H1 (cell line): ENCODE measurements at regions not wholly inside any gene's neighbourhood (a gene's known extent, or its start where the extent isn't known, plus 50 kb on each side); places are given as distances from the start of the nearest gene placed in this dataset.

Experiments
- CTCF ChIA-PET: fragments of 300-600 bp; sonication (Branson Sonifier 250); formaldehyde crosslinking; loops from one replicate; lab custom pipeline; 2021; ENCODE audit not compliant: partially characterized antibody; lab: Charles Lee
- POLR2A ChIA-PET: fragments of 300-600 bp; sonication (Branson Sonifier 250); formaldehyde crosslinking; loops from one replicate; lab custom pipeline; 2021; ENCODE audit warnings: inconsistent platforms; ENCODE audit not compliant: partially characterized antibody; lab: Charles Lee
- DNase-seq, 2 experiments: peaks; one replicate each; pipeline versions ENCODE4 v3.0.0 to v3.0.0-alpha.2; 2010 to 2022; ENCODE audit warnings: low spot score in 2 of 2, low read depth in 1 of 2, mixed read lengths in 1 of 2
- FAIRE-seq: peaks from 2 replicates; lab custom pipeline; 2011; peaks lifted over from hg19 to GRCh38; lab: Jason Lieb, UNC
- H2AFZ ChIP-seq: 2 replicates; pipeline ENCODE4 v1.8.1; 2012; ENCODE audit warnings: low read length, inconsistent platforms
- H2AK5ac ChIP-seq: 2 replicates; pipeline ENCODE4 v1.6.1; 2013; ENCODE audit warnings: low read depth, low read length
- H2BK120ac ChIP-seq: replicated peaks from 2 replicates; pipeline ENCODE3; 2013; ENCODE audit warnings: low read depth, low read length, inconsistent platforms
- H2BK12ac ChIP-seq: 2 replicates; pipeline ENCODE4 v1.6.1; 2013; ENCODE audit warnings: low read depth, low read length
- H2BK15ac ChIP-seq: 2 replicates; pipeline ENCODE4 v1.6.1; 2013; ENCODE audit warnings: low read length
- H2BK20ac ChIP-seq: 2 replicates; pipeline ENCODE4 v1.6.1; 2013; ENCODE audit warnings: low read length
- H2BK5ac ChIP-seq: 2 replicates; pipeline ENCODE4 v1.6.1; 2013; ENCODE audit warnings: low read depth, low read length
- H3K14ac ChIP-seq: 2 replicates; pipeline ENCODE4 v1.6.1; 2013; ENCODE audit warnings: inconsistent platforms; ENCODE audit not compliant: insufficient read length
- H3K18ac ChIP-seq: 2 replicates; pipeline ENCODE4 v1.6.1; 2013; ENCODE audit warnings: low read length; ENCODE audit errors: extremely low read depth
- H3K23ac ChIP-seq: 2 replicates; pipeline ENCODE4 v1.6.1; 2013; ENCODE audit warnings: inconsistent platforms; ENCODE audit not compliant: insufficient read length
- H3K23me2 ChIP-seq: 2 replicates; pipeline ENCODE4 v1.6.1; 2013; ENCODE audit warnings: low read depth, low read length
- H3K27ac ChIP-seq: 2 replicates; pipeline ENCODE4 v1.6.1; 2011; ENCODE audit warnings: low read depth, low read length, inconsistent platforms
- H3K27me3 ChIP-seq, 4 experiments: replicated peaks in 1 of 4; 1 replicate in 1 of 4; 2 replicates in 3 of 4; pipeline versions ENCODE4 v1.6.1 to v1.8.1; 2011 to 2013; ENCODE audit warnings: low read length in 3 of 4, mild to moderate bottlenecking in 3 of 4, inconsistent platforms in 2 of 4, mixed read lengths in 2 of 4, moderate library complexity in 1 of 4; ENCODE audit not compliant: control insufficient read depth in 3 of 4, insufficient read depth in 3 of 4; ENCODE audit errors: extremely low read depth in 1 of 4
- H3K36me3 ChIP-seq, 4 experiments: 2 replicates each; pipeline versions ENCODE4 v1.6.1 to v1.8.1; 2011 to 2013; ENCODE audit warnings: mild to moderate bottlenecking in 4 of 4, low read length in 3 of 4, moderate library complexity in 2 of 4, control low read depth in 1 of 4, inconsistent platforms in 1 of 4; ENCODE audit not compliant: insufficient read depth in 4 of 4, control insufficient read depth in 2 of 4
- H3K4ac ChIP-seq: replicated peaks from 2 replicates; pipeline ENCODE3; 2013; ENCODE audit warnings: low read length, low read depth, mixed read lengths, inconsistent platforms; ENCODE audit not compliant: insufficient read length
- H3K4me1 ChIP-seq, 4 experiments: replicated peaks in 1 of 4; 1 replicate in 1 of 4; 2 replicates in 3 of 4; pipeline versions ENCODE4 v1.6.1 to v1.8.1; 2011 to 2013; ENCODE audit warnings: low read length in 3 of 4, inconsistent platforms in 2 of 4, mixed read lengths in 1 of 4; ENCODE audit not compliant: insufficient read depth in 4 of 4, control insufficient read depth in 3 of 4
- H3K4me2 ChIP-seq, 2 experiments: 2 replicates each; pipeline versions ENCODE4 v1.6.1 to v1.8.1; 2011 to 2013; ENCODE audit warnings: low read depth in 2 of 2, low read length in 2 of 2, control low read depth in 1 of 2, inconsistent platforms in 1 of 2, mild to moderate bottlenecking in 1 of 2; ENCODE audit not compliant: insufficient read depth in 1 of 2
- H3K4me3 ChIP-seq, 4 experiments: fragments of 200-600, 300-600 bp in 1 of 4; sonication (generic), shearing (Covaris generic), sonication (Bioruptor Twin) in 1 of 4; 2 replicates each; pipeline versions ENCODE4 v1.5.1 to v1.8.1; 2011 to 2016; ENCODE audit warnings: low read length in 4 of 4, low read depth in 3 of 4, control low read depth in 2 of 4, inconsistent platforms in 2 of 4, mild to moderate bottlenecking in 2 of 4, mixed read lengths in 1 of 4, moderate library complexity in 1 of 4; ENCODE audit not compliant: insufficient read depth in 2 of 4; ENCODE audit errors: extremely low read depth in 1 of 4
- H3K56ac ChIP-seq: replicated peaks from 2 replicates; pipeline ENCODE3; 2013; ENCODE audit warnings: low read depth, mild to moderate bottlenecking, mixed read lengths, low read length, inconsistent platforms; ENCODE audit not compliant: insufficient read length
- H3K79me1 ChIP-seq: 2 replicates; pipeline ENCODE4 v1.6.1; 2013; ENCODE audit warnings: low read depth, low read length, control low read depth
- H3K79me2 ChIP-seq, 2 experiments: 2 replicates each; pipeline versions ENCODE4 v1.6.1 to v1.8.1; 2012 to 2013; ENCODE audit warnings: low read length in 2 of 2, mild to moderate bottlenecking in 2 of 2, inconsistent platforms in 1 of 2; ENCODE audit not compliant: insufficient read depth in 2 of 2, control insufficient read depth in 1 of 2
- H3K9ac ChIP-seq, 4 experiments: replicated peaks in 1 of 4; 1 replicate in 1 of 4; 2 replicates in 3 of 4; pipeline versions ENCODE4 v1.6.1 to v1.8.1; 2011 to 2013; ENCODE audit warnings: low read depth in 3 of 4, low read length in 3 of 4, control low read depth in 2 of 4, mild to moderate bottlenecking in 2 of 4, moderate library complexity in 2 of 4, inconsistent platforms in 1 of 4; ENCODE audit errors: extremely low read depth in 1 of 4
- H3K9me3 ChIP-seq, 2 experiments: 2 replicates each; pipeline versions ENCODE4 v1.6.1 to v1.8.1; 2012 to 2013; ENCODE audit warnings: mild to moderate bottlenecking in 2 of 2, moderate library complexity in 2 of 2, control low read depth in 1 of 2, inconsistent platforms in 1 of 2, low read depth in 1 of 2, low read length in 1 of 2, mixed read lengths in 1 of 2; ENCODE audit not compliant: insufficient read depth in 2 of 2
- H4K20me1 ChIP-seq, 2 experiments: replicated peaks in 1 of 2; 2 replicates each; pipeline versions ENCODE3 to v1.8.1; 2011 to 2013; ENCODE audit warnings: inconsistent platforms in 2 of 2, low read length in 2 of 2, mild to moderate bottlenecking in 1 of 2; ENCODE audit not compliant: insufficient read depth in 2 of 2, control insufficient read depth in 1 of 2
- H4K5ac ChIP-seq: 2 replicates; pipeline ENCODE4 v1.6.1; 2013; ENCODE audit warnings: low read length, low read depth, mixed read lengths, inconsistent platforms; ENCODE audit not compliant: insufficient read length
- H4K8ac ChIP-seq: 2 replicates; pipeline ENCODE4 v1.8.0; 2013; ENCODE audit warnings: mild to moderate bottlenecking, moderate library complexity, low read length, inconsistent platforms; ENCODE audit not compliant: insufficient read depth; ENCODE audit errors: extremely low read depth
- H4K91ac ChIP-seq: replicated peaks from 2 replicates; pipeline ENCODE3; 2013; ENCODE audit warnings: low read length, mixed read lengths, inconsistent platforms; ENCODE audit not compliant: insufficient read length
- HDAC6 ChIP-seq: IDR thresholded peaks from one replicate; pipeline ENCODE4 v1.7.1; 2012; ENCODE audit warnings: low read depth, mild to moderate bottlenecking, inconsistent platforms, low read length, moderate library complexity
- JUN ChIP-seq: IDR thresholded peaks from 2 replicates; pipeline ENCODE4 v1.6.1; 2011; ENCODE audit warnings: low read depth, mild to moderate bottlenecking, improper control_type of control experiment, low read length
- POLR2AphosphoS5 ChIP-seq: IDR thresholded peaks from 2 replicates; pipeline ENCODE4 v1.6.1; 2011; ENCODE audit warnings: low read depth, low read length
- WGBS, 2 experiments: shearing (Covaris generic) in 1 of 2; methylation state at CpG; one replicate each; pipeline versions ENCODE4 v1.1.6 to v1.1.7; 2013 to 2015; ENCODE audit warnings: low lambda C conversion rate in 2 of 2, mixed read lengths in 2 of 2, inconsistent platforms in 1 of 2, low coverage in 1 of 2, missing lambda C conversion rate in 1 of 2; ENCODE audit not compliant: insufficient replicate concordance in 2 of 2, insufficient coverage in 1 of 2, insufficient read length in 1 of 2; ENCODE audit errors: extremely low coverage in 1 of 2, missing lambda C conversion rate in 1 of 2; 5-methylcytosine and 5-hydroxymethylcytosine counted together

GRCh38 chr14:65297744-65298143 is 114.8 kb upstream of the FUT8 start:
- Histone ChIP-seq H3K9me3 (no peaks in the 10 kb centered on the region), H3K4me3 (no peak overlapping the region), H3K56ac (no peak overlapping the region), H4K8ac (no peak overlapping the region), H4K20me1 (no peaks in the 10 kb centered on the region), H3K79me2 (no peaks in the 10 kb centered on the region), H3K14ac (no peak overlapping the region), H4K5ac (no peak overlapping the region), H3K4me2 (no peak overlapping the region), H3K9ac (no peak overlapping the region), H2BK5ac (no peak overlapping the region), H3K4ac (no peak overlapping the region), H3K18ac (no peak overlapping the region), H2BK12ac (no peak overlapping the region), H3K36me3 (no peaks in the 10 kb centered on the region), H2AK5ac (no peak overlapping the region), H3K27ac (no peak overlapping the region), H2BK120ac (no peak overlapping the region), H2AFZ (no peak overlapping the region), H3K4me1 (peaks cover 0 to 2% (median 0%) of the 10 kb centered on the region in 4 experiments; a peak in 1 of 7 replicates), H3K27me3 (no peaks in the 10 kb centered on the region), H3K79me1 (no peaks in the 10 kb centered on the region), H2BK20ac (no peak overlapping the region), H2BK15ac (no peak overlapping the region), H3K23me2 (no peaks in the 10 kb centered on the region; the same call in 1 of the 2 replicates), H3K23ac (no peak overlapping the region), H4K91ac (no peak overlapping the region)
- CTCF ChIA-PET: interaction anchor here (0.7 to 1.3 kb wide), 2 partner anchors 11 to 140 kb away, joined by 3 to 5 read pairs; no protein-coding TSS in a partner anchor
- DNase-seq (no peak), FAIRE-seq (no peak)
- 91% methylated on average over 5 of the region's 5 CpGs; no CpG with 5 or more reads in 1 of the 2 experiments for WGBS, 2 experiments
- POLR2A ChIA-PET: no interaction called here
- TF ChIP-seq HDAC6: no peak
- TF ChIP-seq POLR2AphosphoS5: no peak
- TF ChIP-seq JUN: no peak
